ENCODE measurements at regions not wholly inside any gene's neighbourhood (a gene's known extent, or its start where the extent isn't known, plus 50 kb on each side); places are given as distances from the start of the nearest gene placed in this dataset.

DNA sequence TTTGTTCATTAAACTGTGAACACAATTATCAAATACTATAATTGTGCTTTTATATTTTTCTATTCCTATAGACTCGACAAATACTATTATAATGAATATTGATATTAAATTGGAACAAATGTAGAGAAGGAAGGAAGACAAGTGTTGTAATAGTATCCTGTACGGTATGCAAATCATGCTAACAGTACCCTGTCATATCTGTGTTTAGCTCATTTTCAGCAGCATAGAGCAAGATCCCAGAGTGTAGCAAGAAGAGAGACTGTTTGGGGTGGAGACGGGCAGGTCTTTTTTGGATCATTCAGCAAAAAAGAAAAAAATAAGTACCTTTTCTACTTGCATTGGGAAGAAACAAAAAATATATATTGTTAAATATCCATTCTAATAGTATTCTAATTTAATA lies 224.1 kb downstream of the TPRG1 start (continued):
- TF ChIP-seq RBM39 (optimal IDR thresholded peaks at IDR 0.05; ENCODE audit: low read depth, low read length) (no peak), CTCF (IDR thresholded peaks at IDR 0.05 in 2 of 3, conservative IDR thresholded peaks at IDR 0.05 in 1 of 3; ENCODE audit: insufficient read depth in 2 of 3, low read depth in 1 of 3, low read length in 3 of 3) (no peak), MBD2 (IDR thresholded peaks at IDR 0.05; ENCODE audit: borderline replicate concordance, low read depth) (no peak)

DNA sequence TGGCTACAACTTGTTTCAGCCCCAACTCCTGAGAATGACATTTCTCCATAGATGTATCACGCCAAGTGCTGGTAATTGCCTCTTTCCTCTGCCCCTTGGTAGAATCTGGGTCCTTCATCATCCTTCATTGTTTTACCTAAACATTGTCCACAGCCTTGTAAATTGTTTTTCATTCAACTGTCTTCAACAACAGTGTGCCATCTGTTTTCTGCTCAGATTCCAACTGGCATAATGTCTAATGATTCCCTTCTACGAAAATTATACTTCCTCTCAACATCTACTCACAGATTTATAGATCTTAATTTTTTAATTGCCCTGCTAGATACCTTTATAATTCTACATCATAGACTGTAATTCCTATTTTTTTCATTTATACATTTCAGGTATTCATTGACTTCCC lies 226.9 kb downstream of the TPRG1 start:
- in situ Hi-C loops (cut with MboI) (no loop called here), intact Hi-C loops (cut with micrococcal nuclease) (no loop called here)
- Histone ChIP-seq H3K9me3 (replicated peaks; ENCODE audit: control insufficient read depth, insufficient read depth, low read depth, low read length) (no peaks in the 10 kb centered on the region), H3K27me3 (ENCODE audit: control insufficient read depth in 2 of 2, insufficient read depth in 2 of 2, low read length in 2 of 2) (no peaks in the 10 kb centered on the region), H3K4me2 (ENCODE audit: insufficient read depth, low read length) (no peak overlapping the region), H3K36me3 (ENCODE audit: control insufficient read depth, insufficient read depth, low read length) (no peaks in the 10 kb centered on the region), H3K4me3 (no peak overlapping the region), H3K9me1 (ENCODE audit: control insufficient read depth, insufficient read depth, low read length) (no peaks in the 10 kb centered on the region), H3K79me2 (ENCODE audit: control insufficient read depth, insufficient read depth, low read length) (no peaks in the 10 kb centered on the region), H4K20me1 (replicated peaks; ENCODE audit: control insufficient read depth, insufficient read depth, low read length) (no peaks in the 10 kb centered on the region), H3K9ac (ENCODE audit: insufficient read depth in 1 of 2, low read depth in 2 of 2, low read length in 2 of 2) (no peak overlapping the region), H3K27ac (ENCODE audit: extremely low read depth, low read depth, low read length) (no peak overlapping the region), H2AFZ (ENCODE audit: low read depth, low read length) (no peak overlapping the region), H3K4me1 (replicated peaks in 1 of 2; ENCODE audit: control insufficient read depth in 2 of 2, insufficient read depth in 2 of 2, low read length in 2 of 2) (no peaks in the 10 kb centered on the region)
- POLR2A ChIA-PET, result no interaction called here
- CTCF ChIA-PET (ENCODE audit: low intra/inter-chr PET ratio), result no interaction called here
- FAIRE-seq, result no peak
- DNase-seq (ENCODE audit: extremely low read depth in 1 of 4, low spot score in 3 of 4), result no peak
- WGBS (ENCODE audit: insufficient coverage, low coverage, missing lambda C conversion rate), result 0% methylated on average over 2 of the region's 2 CpGs
- no peak for ATAC-seq
- BruUV-seq (replicated peaks), result no TSS peak
- TF ChIP-seq ZNF174 (CRISPR knock-in tag; IDR thresholded peaks at IDR 0.05) (no peak), ID3 (CRISPR knock-in tag; IDR thresholded peaks at IDR 0.05) (no peak), ID3 (tag; IDR thresholded peaks at IDR 0.05) (no peak), ZNF77 (CRISPR knock-in tag; IDR thresholded peaks at IDR 0.05) (no peak), HMBOX1 (IDR thresholded peaks at IDR 0.05) (no peak), ZNF561 (CRISPR knock-in tag; conservative IDR thresholded peaks at IDR 0.05) (no peak), ETV1 (tag; conservative IDR thresholded peaks at IDR 0.05; ENCODE audit: low read depth) (no peak), MLLT1 (IDR thresholded peaks at IDR 0.05) (no peak), E2F8 (IDR thresholded peaks at IDR 0.05; ENCODE audit: low read depth, partially characterized antibody) (no peak), ZFX (CRISPR knock-in tag; IDR thresholded peaks at IDR 0.05) (no peak), EWSR1 (IDR thresholded peaks at IDR 0.05; ENCODE audit: borderline replicate concordance, low read depth, partially characterized antibody) (no peak), LCOR (CRISPR knock-in tag; IDR thresholded peaks at IDR 0.05) (no peak), MAFK (IDR thresholded peaks at IDR 0.05; ENCODE audit: low read length) (no peak)

Data from K562 (cell line).